Activated B cell treated with CpG ODN at 0.5 μM for 24 hours (primary cell): ENCODE measurements at regions not wholly inside any gene's neighbourhood (a gene's known extent, or its start where the extent isn't known, plus 50 kb on each side); places are given as distances from the start of the nearest gene placed in this dataset.

Experiments used
- ATAC-seq: fragments of 200-7000 bp; cut with Tn5 transposase; one replicate; pipeline ENCODE4 v1.10.0; 2021; ENCODE audit warnings: low read depth, mild to moderate bottlenecking, moderate library complexity
- CTCF ChIA-PET: fragments of 350-600 bp; sonication (Branson Sonifier 250); formaldehyde crosslinking; loops from one replicate; lab custom pipeline; 2021; ENCODE audit warnings: antibody characterized with exemption; lab: Charles Lee
- POLR2A ChIA-PET: fragments of 350-600 bp; sonication (Branson Sonifier 250); formaldehyde crosslinking; loops from one replicate; lab custom pipeline; 2021; ENCODE audit warnings: antibody characterized with exemption; lab: Charles Lee
- DNase-seq: peaks from one replicate; pipeline ENCODE4 v3.0.0; 2022
- H3K27ac Mint-ChIP-seq: one replicate; pipeline ENCODE4 v1.8.0; 2020; ENCODE audit warnings: mixed read lengths
- H3K27me3 Mint-ChIP-seq: one replicate; pipeline ENCODE4 v1.8.0; 2021; ENCODE audit warnings: mixed read lengths
- H3K36me3 Mint-ChIP-seq: one replicate; pipeline ENCODE4 v1.8.0; 2021; ENCODE audit warnings: low read depth, mixed read lengths
- H3K4me1 Mint-ChIP-seq: one replicate; pipeline ENCODE4 v1.8.0; 2021; ENCODE audit warnings: mixed read lengths
- H3K4me3 Mint-ChIP-seq: one replicate; pipeline ENCODE4 v1.8.0; 2020; ENCODE audit warnings: mild to moderate bottlenecking, mixed read lengths
- H3K9me3 Mint-ChIP-seq: one replicate; pipeline ENCODE4 v1.8.0; 2020; ENCODE audit warnings: mixed read lengths
- intact Hi-C: fragments of 100-400 bp; cut with micrococcal nuclease; formaldehyde crosslinking; loops from one replicate; pipeline ENCODE4 v1.15.1; 2024
- TF ChIP-seq, protein P1 (sequence below): fragments of 200-600 bp; IDR thresholded peaks from one replicate; pipeline ENCODE4 v1.8.0; 2022; ENCODE audit warnings: antibody characterized with exemption, mild to moderate bottlenecking

DNA sequence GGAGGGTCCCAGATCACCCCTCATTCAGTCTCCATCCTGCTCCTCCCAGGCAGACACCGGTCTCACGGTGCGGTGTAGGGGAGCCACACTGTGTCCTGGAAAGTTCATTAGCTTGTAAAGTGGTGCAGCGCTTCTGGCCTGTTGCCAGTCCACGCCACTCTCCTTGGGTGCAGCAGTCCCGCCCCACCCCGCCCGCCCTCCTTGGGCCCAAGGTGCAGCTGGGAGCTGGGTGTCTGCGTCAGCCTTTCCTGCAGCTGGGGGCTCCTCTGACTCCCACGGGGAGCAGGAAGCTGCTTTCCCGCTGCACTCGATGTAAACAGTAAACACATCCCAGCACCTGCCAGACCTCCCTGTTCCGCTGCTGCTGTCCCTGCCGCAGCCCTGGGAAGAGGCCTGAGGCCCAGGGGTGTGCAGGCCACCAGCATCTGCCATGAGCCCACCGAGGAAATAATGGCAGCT, 53.8 kb upstream of the ASB18 start:
- DNase-seq = no peak
- H3K4me3 Mint-ChIP-seq = no peak overlapping the region
- ATAC-seq = no peak
- CTCF ChIA-PET = no interaction called here
- intact Hi-C loops = no loop called here
- H3K9me3 Mint-ChIP-seq = peaks cover 6% of the 10 kb centered on the region
- H3K4me1 Mint-ChIP-seq = no peaks in the 10 kb centered on the region
- POLR2A ChIA-PET = no interaction called here
- no peaks in the 10 kb centered on the region for H3K36me3 Mint-ChIP-seq
- no peak overlapping the region for H3K27ac Mint-ChIP-seq
- no peaks in the 10 kb centered on the region for H3K27me3 Mint-ChIP-seq
- TF ChIP-seq, protein P1, sequence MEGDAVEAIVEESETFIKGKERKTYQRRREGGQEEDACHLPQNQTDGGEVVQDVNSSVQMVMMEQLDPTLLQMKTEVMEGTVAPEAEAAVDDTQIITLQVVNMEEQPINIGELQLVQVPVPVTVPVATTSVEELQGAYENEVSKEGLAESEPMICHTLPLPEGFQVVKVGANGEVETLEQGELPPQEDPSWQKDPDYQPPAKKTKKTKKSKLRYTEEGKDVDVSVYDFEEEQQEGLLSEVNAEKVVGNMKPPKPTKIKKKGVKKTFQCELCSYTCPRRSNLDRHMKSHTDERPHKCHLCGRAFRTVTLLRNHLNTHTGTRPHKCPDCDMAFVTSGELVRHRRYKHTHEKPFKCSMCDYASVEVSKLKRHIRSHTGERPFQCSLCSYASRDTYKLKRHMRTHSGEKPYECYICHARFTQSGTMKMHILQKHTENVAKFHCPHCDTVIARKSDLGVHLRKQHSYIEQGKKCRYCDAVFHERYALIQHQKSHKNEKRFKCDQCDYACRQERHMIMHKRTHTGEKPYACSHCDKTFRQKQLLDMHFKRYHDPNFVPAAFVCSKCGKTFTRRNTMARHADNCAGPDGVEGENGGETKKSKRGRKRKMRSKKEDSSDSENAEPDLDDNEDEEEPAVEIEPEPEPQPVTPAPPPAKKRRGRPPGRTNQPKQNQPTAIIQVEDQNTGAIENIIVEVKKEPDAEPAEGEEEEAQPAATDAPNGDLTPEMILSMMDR = no peak

DNA sequence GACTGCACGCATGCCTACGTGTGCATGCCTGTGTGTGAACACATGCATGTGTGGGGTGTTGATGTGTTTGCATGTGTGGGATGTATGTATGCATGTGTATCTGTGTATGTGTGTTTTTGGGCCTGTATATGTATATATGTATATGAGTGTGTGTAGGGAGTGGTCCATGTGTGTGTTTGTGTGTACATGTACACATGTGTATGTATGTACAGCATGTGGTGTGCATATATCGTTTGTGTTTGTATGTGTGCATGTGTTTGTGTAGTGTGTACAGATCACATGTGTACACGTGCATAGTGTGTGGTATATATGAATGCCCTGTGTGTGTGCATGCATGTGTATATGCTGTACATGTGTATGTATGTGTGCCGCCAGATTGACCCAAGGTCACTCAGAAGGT, 54.2 kb upstream of the ASB18 start:
- Mint-ChIP-seq H3K4me3 (no peak overlapping the region), H3K36me3 (no peaks in the 10 kb centered on the region), H3K9me3 (peaks cover 5% of the 10 kb centered on the region), H3K27ac (no peak overlapping the region), H3K27me3 (no peaks in the 10 kb centered on the region), H3K4me1 (no peaks in the 10 kb centered on the region)
- TF ChIP-seq, protein P1 = no peak
- intact Hi-C loops = no loop called here
- CTCF ChIA-PET = no interaction called here
- DNase-seq (no peak), ATAC-seq (no peak)
- POLR2A ChIA-PET = no interaction called here

DNA sequence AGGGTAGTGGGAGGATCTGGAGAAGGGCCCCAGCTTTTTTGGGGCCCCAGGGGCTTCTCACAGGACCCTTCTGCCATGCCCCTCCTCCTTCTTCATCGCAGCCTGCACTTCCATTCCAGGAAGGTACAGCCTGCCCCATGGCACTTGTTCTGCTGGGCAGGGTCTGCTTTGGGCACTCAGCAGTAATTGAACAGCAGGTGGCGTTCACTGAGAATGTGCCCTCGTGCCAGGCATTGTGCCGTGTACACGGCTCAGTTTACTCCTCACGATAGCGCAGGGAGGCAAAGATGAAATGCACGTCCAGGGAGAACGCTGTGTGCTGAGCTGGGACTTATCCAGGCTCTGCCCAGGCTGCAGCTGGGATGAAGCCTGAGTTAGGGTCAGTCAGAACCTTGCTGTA, 54.8 kb upstream of the ASB18 start:
- no peak for ATAC-seq
- no peaks in the 10 kb centered on the region for H3K27me3 Mint-ChIP-seq
- H3K4me1 Mint-ChIP-seq = no peaks in the 10 kb centered on the region
- no peaks in the 10 kb centered on the region for H3K36me3 Mint-ChIP-seq
- DNase-seq = no peak
- H3K27ac Mint-ChIP-seq = no peak overlapping the region
- intact Hi-C loops = no loop called here
- H3K9me3 Mint-ChIP-seq = no peaks in the 10 kb centered on the region
- ChIA-PET POLR2A (no interaction called here), CTCF (no interaction called here)
- no peak overlapping the region for H3K4me3 Mint-ChIP-seq
- TF ChIP-seq, protein P1 = no peak

DNA sequence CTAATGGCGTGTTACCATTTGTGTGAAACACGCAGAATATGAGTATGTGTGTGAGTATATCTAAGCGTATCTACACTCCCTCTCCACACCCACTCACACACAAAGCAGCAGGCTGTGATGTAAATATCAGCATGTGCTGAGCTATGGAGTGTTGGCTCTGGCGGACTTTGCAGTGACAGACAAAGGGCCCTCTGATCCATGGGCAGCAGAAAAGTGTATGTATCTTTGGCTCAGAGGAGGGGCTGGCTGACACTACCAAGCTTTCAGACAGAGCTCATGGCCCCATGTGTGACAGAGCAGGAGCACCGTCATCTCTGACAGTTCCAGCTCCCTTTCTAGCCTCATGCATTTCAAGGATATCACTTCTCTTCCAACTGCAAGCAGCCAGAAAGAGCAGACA, 57.2 kb upstream of the ASB18 start:
- ATAC-seq = no peak
- no peak for DNase-seq
- Mint-ChIP-seq H3K36me3 (no peaks in the 10 kb centered on the region), H3K4me3 (no peak overlapping the region), H3K9me3 (no peaks in the 10 kb centered on the region), H3K27me3 (no peaks in the 10 kb centered on the region), H3K4me1 (no peaks in the 10 kb centered on the region), H3K27ac (no peak overlapping the region)
- TF ChIP-seq, protein P1 = no peak
- ChIA-PET POLR2A (no interaction called here), CTCF (no interaction called here)
- intact Hi-C loops = no loop called here

DNA sequence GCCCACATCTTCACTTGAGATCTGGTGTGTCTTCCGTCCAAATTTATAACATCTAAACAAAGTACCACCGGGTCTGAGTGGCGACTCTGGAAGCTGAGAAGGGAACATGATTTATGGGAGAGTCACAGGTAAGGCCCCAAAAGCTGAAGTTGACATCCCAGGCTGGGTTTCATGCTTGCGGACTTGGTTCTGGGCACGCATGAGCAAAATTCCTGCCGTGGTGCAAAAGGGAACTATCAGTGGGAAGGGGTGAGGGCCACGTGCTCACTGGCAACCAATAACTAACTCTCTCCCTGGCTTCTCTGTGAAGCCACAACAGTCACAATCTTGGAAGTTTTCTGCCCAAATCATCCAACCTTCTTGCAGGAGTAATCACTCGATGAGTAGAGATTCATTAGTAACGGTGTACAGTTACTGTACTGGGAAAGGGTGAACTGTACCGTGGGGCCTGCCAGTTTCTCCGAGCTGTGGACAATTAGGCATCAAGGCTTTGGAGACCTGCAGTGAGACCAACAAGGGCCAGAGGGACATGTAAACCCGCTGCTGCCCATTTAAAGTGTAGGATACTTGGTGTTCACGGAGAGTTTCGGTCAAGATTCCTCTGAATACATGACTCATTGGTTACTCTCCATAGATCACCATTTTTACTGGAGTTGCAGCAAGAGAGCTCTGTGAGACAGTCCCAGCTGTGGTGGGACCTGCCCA, 69.4 kb upstream of the ASB18 start:
- ChIA-PET POLR2A (no interaction called here), CTCF (interaction anchor here (1.6 kb wide), 1 partner anchor 11 kb away, joined by 3 read pairs; no protein-coding TSS in a partner anchor)
- H3K27ac Mint-ChIP-seq = no peak overlapping the region
- H3K9me3 Mint-ChIP-seq = no peaks in the 10 kb centered on the region
- TF ChIP-seq, protein P1 = no peak
- no peak for DNase-seq
- intact Hi-C loops = no loop called here
- H3K4me1 Mint-ChIP-seq = no peaks in the 10 kb centered on the region
- no peak overlapping the region for H3K4me3 Mint-ChIP-seq
- no peak for ATAC-seq
- no peaks in the 10 kb centered on the region for H3K36me3 Mint-ChIP-seq
- peaks cover 6% of the 10 kb centered on the region for H3K27me3 Mint-ChIP-seq
